ENCODE measurements at regions not wholly inside any gene's neighbourhood (a gene's known extent, or its start where the extent isn't known, plus 50 kb on each side); places are given as distances from the start of the nearest gene placed in this dataset.

- no peak for DNase-seq (ENCODE audit: low spot score)
These were observed 527.7 kb downstream of the TNS1 start for GRCh38 chr2:217475101-217475500.

GRCh38 chr2:217471319-217471718, 531.5 kb downstream of the TNS1 start:
- DNase-seq (ENCODE audit: low spot score): peak; percentile 47

DNA sequence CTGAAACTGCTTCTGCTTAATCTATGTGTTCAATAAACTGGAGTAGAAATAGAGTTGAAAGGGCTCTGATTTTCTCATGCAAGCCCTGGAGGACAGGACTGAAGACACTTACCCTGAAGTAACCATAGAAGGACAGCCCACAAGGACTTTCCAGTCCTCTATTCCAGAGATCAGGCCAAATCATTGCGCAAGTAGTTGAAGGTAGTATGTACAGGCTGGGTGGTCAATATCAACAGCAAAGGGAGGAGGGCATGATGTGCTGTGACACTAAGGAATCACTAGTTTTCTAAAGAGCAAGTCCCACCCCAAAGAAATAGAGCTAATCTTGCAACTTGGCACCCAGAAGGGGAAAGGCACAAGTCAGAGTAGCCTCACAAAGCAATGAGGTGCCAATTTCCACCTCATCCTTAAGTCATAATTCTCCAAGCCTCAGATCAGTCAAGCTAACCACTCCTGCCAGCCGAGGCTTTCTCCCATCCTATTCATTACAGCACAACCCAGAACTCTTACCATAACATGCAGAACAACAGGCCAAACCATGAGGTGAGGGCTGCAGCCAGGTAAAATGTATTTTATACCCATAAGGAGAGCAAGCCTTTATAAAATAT, 533.5 kb downstream of the TNS1 start:
- DNase-seq (ENCODE audit: low spot score): no peak

GRCh38 chr2:217468042-217468830, 534.6 kb downstream of the TNS1 start:
- no peak for DNase-seq (ENCODE audit: low spot score)

DNA sequence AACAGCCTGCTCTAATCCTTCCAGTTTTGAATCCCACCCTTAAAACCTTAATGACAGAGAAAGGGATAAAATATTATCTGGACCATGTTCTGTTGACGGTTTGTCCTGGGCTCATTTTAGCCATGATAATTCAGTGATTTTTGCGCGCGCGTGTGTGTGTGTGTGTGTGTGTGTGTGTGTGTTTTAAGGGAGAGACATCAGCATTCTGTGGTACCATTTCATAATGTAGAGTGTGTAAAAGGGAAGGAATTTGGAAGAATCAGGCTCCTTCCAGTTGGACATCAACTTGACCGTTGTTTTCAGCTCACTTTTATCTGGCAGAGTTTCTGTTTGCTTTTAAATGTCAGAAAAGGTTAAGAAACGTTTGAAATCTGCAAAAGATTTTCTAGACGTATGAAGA, 535.5 kb downstream of the TNS1 start:
- no peak for DNase-seq (ENCODE audit: low spot score)

DNA sequence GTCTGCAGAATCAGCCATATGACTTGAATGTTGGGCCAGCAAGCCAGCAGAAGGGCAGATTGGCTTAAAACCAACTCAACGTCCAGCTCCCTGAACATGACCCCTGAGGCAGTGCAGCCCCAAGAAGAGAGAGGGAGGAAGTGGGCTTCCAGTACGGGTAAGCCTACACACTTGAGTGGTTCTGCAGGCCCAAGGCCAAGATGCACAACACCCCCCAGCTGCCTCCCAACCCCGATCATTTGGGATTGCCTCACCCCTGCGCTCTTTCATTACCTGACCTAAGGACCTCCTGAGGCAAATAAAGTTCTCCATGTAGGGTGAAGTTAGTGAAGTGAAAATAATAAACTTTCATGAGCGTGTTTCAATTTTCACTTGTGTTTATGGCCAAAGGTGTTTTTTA, 536.0 kb downstream of the TNS1 start:
- no peak for DNase-seq (ENCODE audit: low spot score)

- no peak for DNase-seq (ENCODE audit: low spot score)
These were observed 536.7 kb downstream of the TNS1 start for GRCh38 chr2:217466104-217466503.

- DNase-seq (ENCODE audit: low spot score): no peak
These were observed 537.7 kb downstream of the TNS1 start for GRCh38 chr2:217465100-217465499.

DNA sequence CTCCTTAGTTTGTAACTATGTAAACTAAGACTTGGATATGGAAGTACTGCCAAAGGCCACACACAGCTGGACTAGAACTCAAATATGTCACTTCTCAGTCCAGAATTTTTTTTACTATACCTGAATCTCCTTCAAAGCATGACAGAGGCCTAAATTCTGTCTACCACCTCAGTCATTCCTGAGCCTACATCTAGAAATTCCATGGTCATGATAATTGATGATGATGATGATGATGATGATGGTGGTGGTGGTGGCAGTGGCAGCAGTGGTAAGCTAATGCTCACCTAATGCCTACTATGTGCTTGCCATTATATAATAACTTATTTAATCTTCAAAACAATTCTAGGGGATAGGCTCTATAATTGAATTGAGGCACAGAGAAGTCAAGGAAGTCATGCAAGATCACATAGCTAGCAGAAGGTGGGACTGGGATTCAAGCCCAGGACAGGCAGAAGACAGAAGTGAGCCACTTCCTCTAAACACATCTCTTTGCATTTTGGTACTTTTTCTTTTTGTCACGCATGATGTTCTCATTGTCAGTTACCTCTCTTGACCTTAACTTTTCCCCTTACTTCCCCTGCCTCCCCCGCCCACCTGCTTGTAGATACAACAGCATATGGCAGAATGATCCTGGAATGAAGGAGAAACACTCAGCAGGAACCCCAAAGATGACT, 539.3 kb downstream of the TNS1 start:
- DNase-seq (ENCODE audit: low spot score): no peak

- DNase-seq (ENCODE audit: low spot score): no peak
These were observed 540.7 kb downstream of the TNS1 start for GRCh38 chr2:217462121-217462520.

- DNase-seq (ENCODE audit: low spot score): no peak
These were observed 541.1 kb downstream of the TNS1 start for GRCh38 chr2:217461674-217462073.

DNA sequence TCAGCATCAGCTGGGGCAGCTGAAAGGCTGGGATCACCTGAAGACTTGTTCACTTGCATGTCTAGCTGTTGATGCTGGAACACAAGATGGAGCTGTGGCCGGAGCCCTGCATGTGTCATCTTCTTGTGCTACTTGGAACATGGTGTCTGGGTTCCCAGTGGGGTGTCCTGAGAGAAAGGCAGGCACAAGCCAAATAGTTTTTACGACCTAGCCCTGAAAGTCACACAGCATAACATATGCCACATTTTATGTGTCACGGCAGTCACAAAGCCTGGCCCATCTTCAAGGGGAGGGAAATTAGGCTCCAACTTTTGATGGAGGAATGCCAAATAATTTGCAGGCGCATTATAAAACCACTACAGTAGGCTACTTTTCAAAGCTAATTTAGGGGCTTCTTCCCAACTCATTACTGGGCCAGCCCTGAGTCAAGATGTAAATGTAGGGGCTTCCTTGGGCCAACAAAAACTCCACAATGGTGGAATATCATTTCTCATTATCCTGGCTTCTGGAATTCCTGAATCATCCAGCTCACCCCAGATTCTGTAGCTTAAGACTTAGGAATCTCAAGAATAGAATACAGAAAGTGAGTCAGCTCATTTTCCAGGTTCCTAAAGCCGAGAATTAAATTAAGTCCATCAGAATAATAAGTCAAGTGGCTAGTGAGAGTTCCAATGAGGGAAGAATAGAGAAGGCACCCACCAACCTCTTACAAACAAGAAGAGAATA, 543.0 kb downstream of the TNS1 start:
- no peak for DNase-seq (ENCODE audit: low spot score)

DNA sequence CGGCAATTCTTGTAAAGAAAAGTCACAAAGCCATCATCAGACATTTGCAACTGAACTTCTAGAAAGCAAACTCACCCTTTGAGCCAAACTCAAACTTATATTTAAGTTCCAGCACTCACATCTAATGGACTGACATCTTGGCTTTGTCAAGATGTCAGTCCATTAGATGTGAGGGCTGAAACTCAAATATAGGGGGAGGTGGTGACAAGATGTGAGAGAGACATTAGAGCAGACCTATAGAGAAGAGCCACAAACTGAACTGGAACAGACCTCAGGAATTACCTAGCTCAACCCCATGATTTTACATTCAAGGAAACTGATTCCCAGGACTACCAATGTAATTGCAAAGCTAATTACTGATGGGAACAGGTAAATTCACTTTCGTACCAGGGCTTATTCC, 543.8 kb downstream of the TNS1 start:
- no peak for DNase-seq (ENCODE audit: low spot score)

- no peak for DNase-seq (ENCODE audit: low spot score)
These were observed 546.8 kb downstream of the TNS1 start for GRCh38 chr2:217456016-217456415.

DNA sequence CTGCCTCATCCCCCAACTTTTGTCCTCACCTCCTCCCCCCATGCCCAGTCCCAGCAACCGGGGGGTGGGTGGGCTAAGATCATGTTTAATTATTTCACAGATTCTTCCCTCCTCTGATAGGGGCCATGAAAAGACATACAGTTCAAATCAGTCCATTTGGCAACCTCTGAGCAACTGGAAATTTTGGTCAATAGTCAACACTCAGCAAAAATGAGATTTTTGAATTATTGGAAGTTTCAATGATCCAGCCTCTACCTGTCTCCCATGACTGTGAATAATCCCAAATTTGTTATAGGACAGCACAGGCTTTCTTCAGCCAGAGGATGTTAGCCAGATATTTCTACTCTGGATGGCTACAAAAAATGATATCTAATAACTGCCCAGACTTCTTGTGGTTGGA, 549.9 kb downstream of the TNS1 start:
- DNase-seq (ENCODE audit: low spot score): no peak

- DNase-seq (ENCODE audit: low spot score): peak; percentile 41
These were observed 551.1 kb downstream of the TNS1 start for GRCh38 chr2:217451666-217452065.

DNA sequence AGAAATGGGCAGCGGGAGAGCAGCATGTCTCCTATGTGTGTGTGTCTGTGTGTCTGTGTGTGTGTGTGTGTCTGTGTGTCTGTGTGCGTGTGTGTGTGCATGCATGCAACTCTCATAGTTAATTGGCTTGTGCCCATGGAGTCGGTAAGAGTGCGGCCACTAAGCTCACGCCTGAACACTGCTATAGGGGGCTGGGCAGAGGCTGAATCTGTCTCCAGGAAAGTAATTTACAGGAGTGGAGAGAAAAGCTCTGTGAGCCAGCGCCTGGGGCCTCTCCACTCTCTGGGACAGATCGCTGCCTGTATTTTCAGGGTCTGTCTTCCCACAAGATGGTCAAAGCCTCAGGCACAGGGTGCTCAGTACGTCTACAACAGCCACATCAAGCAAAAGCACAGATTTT, 553.4 kb downstream of the TNS1 start:
- DNase-seq (ENCODE audit: low spot score): no peak

DNA sequence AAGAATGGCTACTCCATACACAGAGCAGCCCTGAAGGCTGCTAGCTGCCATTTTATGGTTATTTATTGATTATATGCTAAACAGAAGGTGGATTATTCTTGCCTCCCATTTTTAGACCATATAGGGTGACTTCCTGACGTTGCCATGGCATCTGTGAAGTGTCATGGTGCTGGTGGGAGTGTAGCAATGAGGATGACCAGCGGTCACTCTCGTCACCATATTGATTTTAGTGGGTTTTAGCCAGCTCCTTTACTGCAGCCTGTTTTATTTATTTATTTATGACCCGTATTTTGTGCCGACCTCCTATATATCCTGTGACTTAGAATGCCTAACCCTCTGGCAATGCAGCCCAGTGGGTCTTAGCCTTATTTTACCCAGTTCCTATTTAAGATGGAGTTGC, 553.9 kb downstream of the TNS1 start:
- no peak for DNase-seq (ENCODE audit: low spot score)

GRCh38 chr2:217445723-217446122, 557.1 kb downstream of the TNS1 start:
- no peak for DNase-seq (ENCODE audit: low spot score)

DNA sequence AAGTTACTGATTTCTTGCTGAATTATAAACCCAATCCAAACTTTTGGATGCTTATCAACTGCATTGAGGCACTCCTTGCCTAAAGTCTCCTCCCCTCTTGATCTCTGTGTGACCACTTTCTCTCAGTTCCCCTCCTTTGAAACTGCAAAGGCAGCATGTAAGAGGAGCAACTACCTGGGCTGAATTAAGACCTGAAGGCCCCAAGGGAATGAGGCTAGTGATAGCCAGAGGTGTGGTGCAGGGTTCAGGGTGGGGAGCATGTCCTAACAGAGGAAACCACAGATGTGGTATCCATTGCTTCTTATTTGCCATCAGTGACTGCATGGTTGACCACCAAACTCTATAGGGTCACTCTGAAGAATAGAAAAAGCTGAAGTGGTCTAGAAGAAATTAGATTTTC, 557.9 kb downstream of the TNS1 start:
- no peak for DNase-seq (ENCODE audit: low spot score)

DNA sequence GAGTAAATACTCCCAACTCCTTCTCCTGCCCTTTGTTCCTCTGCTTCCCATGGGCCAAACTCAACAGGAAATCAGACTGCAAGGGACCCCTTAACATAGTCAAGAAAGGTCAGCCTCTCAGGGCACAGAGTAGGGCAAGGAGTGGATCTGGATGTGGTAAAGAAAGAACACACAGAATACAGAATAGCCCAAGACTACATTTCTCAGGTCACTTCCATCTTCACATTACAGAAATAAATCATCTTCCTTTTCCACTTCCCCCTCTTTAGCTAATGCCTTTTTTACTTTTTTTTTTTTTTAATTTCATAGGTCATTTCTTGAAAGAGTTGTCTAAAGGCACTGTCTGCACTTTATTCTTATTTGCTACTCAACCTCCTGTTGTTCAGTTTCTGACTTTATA, 558.3 kb downstream of the TNS1 start:
- DNase-seq (ENCODE audit: low spot score): no peak

GRCh38 chr2:217443601-217444000, 559.2 kb downstream of the TNS1 start:
- DNase-seq (ENCODE audit: low spot score): no peak

- no peak for DNase-seq (ENCODE audit: low spot score)
These were observed 562.8 kb downstream of the TNS1 start for GRCh38 chr2:217440000-217440399.

All from AG08396 (cell line).